ENCODE measurements at regions not wholly inside any gene's neighbourhood (a gene's known extent, or its start where the extent isn't known, plus 50 kb on each side); places are given as distances from the start of the nearest gene placed in this dataset.

- TF ChIP-seq GLIS3 (CRISPR knock-in tag; IDR thresholded peaks at IDR 0.05) (no peak), ARNTL (CRISPR knock-in tag; IDR thresholded peaks at IDR 0.05; ENCODE audit: borderline replicate concordance, low read depth) (no peak), TSHZ2 (CRISPR knock-in tag; IDR thresholded peaks at IDR 0.05) (no peak), CSDC2 (CRISPR knock-in tag; IDR thresholded peaks at IDR 0.05) (no peak)
Observed at GRCh38 chr14:41972531-41972930, 365.9 kb downstream of the LRFN5 start.
